Loucy (cell line): ENCODE measurements at regions not wholly inside any gene's neighbourhood (a gene's known extent, or its start where the extent isn't known, plus 50 kb on each side); places are given as distances from the start of the nearest gene placed in this dataset.

Experiments used
- EZH2phosphoT487 ChIP-seq: fragments of 200-600 bp; IDR thresholded peaks from 2 replicates; pipeline ENCODE4 v1.6.1; 2018; ENCODE audit warnings: antibody characterized with exemption, mild to moderate bottlenecking, moderate library complexity, borderline replicate concordance
- TF ChIP-seq, protein P1 (sequence below): fragments of 200-600 bp; sonication (generic); conservative IDR thresholded peaks from 2 replicates; pipeline ENCODE4 v1.5.1; 2014; ENCODE audit warnings: mild to moderate bottlenecking, antibody characterized with exemption, low read length

DNA sequence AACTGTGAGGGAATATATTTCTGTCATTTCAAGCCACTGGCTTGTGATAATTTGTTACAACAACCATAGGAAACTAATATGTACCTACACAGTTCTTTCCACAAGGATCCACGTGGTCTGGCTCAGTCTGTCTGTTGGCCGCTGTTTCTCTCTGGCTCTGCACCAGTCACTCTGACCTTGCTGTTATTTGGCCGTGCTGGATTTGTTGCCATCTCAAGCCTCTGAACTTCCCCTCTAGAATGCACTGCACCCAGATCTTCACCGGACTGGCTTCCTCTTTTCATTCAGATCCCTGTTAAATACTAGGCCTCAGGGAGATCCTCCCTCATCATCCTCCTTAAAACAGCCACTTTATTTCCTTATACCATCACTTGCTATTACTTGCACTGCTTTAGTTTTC is 446.8 kb downstream of the TFAP2B start:
- TF ChIP-seq, protein P1, sequence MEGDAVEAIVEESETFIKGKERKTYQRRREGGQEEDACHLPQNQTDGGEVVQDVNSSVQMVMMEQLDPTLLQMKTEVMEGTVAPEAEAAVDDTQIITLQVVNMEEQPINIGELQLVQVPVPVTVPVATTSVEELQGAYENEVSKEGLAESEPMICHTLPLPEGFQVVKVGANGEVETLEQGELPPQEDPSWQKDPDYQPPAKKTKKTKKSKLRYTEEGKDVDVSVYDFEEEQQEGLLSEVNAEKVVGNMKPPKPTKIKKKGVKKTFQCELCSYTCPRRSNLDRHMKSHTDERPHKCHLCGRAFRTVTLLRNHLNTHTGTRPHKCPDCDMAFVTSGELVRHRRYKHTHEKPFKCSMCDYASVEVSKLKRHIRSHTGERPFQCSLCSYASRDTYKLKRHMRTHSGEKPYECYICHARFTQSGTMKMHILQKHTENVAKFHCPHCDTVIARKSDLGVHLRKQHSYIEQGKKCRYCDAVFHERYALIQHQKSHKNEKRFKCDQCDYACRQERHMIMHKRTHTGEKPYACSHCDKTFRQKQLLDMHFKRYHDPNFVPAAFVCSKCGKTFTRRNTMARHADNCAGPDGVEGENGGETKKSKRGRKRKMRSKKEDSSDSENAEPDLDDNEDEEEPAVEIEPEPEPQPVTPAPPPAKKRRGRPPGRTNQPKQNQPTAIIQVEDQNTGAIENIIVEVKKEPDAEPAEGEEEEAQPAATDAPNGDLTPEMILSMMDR, result no peak
- no peak for TF ChIP-seq EZH2phosphoT487
